Urothelium cell line (cell line): ENCODE measurements at regions not wholly inside any gene's neighbourhood (a gene's known extent, or its start where the extent isn't known, plus 50 kb on each side); places are given as distances from the start of the nearest gene placed in this dataset.
"Not testable (repeated sequence)": the region's sequence is repeated elsewhere in the genome, so short reads cannot be mapped to it uniquely, and the experiment has no call there.

Experiments used
- DNase-seq: peaks from one replicate; pipeline ENCODE4 v3.0.0; 2011; ENCODE audit warnings: low spot score, mixed read lengths
- FAIRE-seq: peaks from 2 replicates; lab custom pipeline; 2011; peaks lifted over from hg19 to GRCh38; lab: Jason Lieb, UNC

DNA sequence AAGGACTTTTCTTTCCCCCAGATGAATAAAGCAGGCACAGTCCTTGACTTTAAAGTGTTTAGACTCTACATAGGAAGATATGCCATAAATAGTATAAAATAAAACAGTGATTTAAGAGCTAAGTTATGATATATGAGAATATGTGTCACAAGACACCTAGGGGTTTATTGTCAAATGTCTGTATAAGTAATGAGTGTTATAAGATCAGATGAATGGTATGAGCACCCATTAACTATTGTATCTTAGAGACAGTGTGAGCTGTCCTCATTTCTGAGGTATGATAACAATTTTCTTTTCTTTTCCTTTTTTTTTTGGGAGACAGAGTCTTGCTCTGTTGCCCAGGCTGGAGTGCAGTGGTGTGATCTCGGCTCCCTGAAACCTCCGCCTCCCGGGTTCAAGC is 365.3 kb downstream of the RND3 start:
- no peak for DNase-seq
- no peak for FAIRE-seq

- no peak for FAIRE-seq
Observed at GRCh38 chr2:150120326-150120955, 367.0 kb downstream of the RND3 start.

DNA sequence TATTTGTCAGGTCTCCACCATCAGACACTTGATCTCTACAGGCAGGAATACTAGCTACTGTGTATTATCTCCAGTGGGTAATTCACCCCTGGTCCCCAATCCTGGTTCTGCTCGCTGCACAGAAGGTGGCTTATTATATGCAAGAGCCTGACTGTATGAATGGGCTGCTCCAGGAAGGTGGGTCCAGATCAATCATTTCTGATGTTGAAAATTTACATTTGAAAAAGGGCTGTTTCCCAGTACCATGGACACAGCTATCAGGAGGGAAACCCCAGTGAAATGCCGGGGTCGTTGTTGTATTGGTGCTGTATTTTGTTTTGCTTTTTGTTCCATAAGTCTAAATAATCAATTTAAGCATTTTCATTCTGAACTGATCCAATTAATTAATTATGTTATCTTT is 367.6 kb downstream of the RND3 start:
- no peak for FAIRE-seq
- DNase-seq, result no peak

More at GRCh38 chr2:150120326-150120955, 367.0 kb downstream of the RND3 start:
- no peak for DNase-seq

DNA sequence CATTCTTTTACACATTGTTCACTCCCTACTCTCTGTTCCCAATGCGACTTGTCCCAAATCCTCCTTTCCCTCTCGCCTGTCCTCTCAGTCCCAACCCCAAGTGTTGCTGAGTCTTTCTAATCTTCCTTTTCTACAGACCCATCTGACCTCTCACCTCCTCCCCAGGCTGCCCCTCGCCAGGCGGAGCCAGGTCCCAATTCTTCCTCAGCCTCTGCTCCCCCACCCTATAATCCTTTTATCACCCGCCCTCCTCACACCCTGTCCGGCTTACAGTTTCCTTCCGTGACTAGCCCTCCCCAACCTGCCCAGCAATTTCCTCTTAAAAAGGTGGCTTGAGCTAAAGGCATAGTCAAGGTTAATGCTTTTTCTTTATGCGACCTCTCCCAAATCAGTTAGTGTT is 373.4 kb downstream of the RND3 start:
- not testable (repeated sequence) for FAIRE-seq

GRCh38 chr2:150110548-150110947 is 376.9 kb downstream of the RND3 start:
- no peak for FAIRE-seq
- DNase-seq, result no peak

More for the DNA sequence above, 373.4 kb downstream of the RND3 start:
- DNase-seq, result not testable (repeated sequence)

DNA sequence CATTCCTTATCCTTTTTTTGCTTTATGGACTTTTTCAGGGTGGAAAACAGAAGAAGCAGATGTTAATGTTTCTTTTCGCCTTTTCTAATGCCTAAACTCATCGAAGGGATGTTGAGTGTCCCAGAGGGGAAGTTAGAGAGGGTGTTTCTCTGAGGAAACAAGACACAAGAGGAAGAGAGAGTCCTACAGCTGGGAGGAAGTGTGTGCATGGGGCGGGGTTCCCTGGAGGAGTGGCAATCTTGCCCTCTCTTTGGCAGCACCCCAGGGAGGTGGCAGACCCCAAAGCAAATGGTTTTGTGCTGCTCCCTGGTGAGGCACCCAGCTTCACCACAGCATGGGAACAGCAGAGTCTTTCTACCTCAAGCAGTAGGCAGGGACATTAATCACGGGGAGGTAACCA is 377.6 kb downstream of the RND3 start:
- no peak for FAIRE-seq
- DNase-seq, result no peak

DNA sequence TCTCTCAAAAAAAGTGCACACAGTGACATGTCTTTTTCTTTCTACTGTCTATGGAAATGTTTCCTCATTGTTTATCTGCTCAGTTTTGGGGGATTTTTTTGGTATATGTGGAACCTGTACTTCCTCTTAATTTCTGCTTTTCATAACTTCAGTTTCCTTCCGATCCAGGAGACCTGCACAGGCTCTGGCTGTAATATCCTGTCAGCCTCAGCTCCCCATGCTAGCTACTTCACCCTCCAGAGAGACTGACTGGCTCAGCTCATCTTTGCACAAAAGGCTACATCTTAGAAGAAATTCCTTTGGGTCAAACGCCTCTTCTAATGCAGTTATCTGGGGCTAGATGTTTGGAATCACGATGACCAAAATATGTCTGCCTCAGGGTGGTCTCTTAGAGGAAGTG is 378.4 kb downstream of the RND3 start:
- DNase-seq (no peak), FAIRE-seq (no peak)

DNA sequence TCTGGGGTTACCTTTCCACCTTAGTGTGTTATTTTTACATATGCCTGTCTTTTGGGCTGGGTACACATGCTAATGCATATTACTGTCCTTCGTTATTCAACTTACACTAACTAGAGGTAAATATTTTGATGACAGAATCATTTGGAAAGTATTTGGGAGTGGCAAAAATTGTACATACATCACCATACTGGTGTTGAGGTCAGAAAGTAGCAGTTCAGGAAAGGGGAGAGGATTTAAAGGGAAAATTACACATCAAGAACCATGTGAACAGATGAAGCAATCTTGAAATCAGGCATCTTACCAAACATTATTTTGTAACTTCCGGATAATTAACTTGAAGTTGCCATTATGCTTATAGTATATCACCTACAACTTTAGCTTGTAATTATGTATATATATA is 379.7 kb downstream of the RND3 start:
- DNase-seq (no peak), FAIRE-seq (no peak)

DNA sequence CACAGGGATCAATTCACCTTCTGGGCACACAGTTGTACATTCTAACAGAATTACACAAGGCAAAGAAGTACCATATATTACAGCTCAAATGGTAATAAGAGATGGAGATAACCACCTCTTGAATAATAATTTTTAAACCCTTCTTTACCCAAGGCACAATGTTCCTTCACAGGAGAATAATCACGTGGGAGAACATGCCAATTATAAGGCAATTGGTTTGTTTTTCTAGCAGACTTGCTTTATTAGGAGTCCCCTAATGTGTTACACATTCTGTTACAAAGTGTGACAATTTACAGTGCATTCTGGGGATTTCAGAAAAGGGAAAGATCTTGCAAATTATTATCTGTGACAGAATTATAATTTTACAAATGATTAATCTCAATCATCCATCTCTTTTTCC is 380.3 kb downstream of the RND3 start:
- FAIRE-seq (no peak), DNase-seq (no peak)

DNA sequence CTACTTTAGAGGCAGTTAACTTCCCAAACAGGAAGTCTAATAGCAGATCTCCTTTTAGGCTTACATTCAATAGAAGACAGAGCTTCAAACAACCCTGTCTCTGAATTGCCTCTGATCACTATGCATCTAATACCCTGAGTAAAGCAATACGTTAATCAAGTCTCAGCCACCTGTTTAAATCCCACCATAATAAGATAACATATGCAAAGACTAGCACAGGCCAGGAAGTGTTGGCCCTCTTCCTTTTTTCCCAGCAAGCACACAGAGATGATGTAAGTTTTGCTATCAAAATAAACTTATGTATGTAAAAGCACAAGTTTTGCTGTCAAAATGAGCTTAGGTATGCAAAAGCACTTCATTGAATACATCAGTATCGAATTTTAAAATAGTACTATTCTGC is 385.5 kb downstream of the RND3 start:
- FAIRE-seq, result no peak
- no peak for DNase-seq

GRCh38 chr2:150100834-150101233 is 386.6 kb downstream of the RND3 start:
- FAIRE-seq (no peak), DNase-seq (no peak)

- DNase-seq (no peak), FAIRE-seq (no peak)
Observed at GRCh38 chr2:150100336-150100735, 387.1 kb downstream of the RND3 start.

DNA sequence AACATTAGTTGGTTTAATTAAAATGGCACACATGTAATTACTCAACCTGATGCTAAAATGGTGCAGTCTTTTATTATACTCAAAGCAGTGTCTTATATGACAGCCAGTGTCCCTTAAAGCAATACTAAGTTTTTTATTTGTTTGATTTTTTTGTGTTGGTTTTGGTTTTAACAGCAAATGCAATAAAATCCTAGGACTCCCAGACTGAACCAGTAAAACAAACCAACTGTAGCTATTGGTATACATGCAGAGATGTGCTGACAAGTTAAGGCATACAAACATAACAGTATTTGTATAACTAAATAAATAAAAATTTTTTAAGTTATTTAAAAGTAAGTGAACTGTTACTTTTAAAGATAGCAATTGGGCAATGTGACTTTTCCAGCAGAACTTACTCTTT is 387.7 kb downstream of the RND3 start:
- no peak for FAIRE-seq
- DNase-seq, result no peak

DNA sequence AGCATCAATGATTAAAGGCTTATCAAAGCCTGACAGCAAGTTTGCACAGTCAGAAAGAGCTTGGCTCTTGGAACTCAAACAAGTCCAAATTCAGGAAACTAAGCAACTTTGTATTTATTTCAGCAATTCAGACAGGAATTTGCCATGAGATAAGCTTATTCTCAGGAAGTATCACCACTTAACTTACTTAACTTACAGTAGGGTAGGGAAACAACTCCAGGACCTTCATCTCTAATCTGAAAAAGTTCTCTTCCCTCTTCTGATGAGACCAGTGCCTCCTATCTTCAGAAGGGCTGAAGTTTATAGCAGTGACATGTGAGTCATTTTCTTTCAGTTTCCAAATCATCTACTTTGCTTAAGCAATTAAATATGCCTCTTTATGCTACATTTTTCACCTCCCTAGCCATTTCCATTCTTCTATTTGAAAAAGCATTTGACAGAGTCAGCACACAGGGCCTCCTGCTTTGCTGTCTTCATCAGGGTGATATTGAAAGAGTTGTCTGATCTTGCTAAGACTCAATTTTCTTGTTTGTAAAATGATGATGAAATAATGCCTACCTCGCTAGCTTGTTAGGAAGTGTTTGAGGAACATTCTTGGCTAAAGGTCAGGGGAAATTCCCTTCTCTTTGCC is 389.5 kb downstream of the RND3 start:
- DNase-seq (no peak), FAIRE-seq (no peak)

DNA sequence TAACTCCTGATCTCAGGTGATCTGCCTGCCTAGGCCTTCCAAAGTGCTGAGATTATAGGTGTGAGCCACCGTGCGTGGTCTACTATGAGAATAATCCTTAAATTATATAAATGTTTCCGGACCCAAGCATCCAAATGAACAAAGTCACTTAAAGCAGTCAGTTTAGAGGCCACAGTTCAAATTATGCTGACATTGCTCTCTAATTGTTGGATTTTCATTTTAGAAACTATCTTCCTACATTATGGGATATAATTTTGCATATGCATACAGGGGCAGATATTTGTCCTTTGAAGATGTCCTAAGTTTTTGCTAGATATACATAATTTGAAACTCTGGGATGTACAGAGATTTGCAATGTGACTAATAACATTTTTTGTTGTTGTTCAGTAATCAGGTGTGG is 390.1 kb downstream of the RND3 start:
- no peak for FAIRE-seq

DNA sequence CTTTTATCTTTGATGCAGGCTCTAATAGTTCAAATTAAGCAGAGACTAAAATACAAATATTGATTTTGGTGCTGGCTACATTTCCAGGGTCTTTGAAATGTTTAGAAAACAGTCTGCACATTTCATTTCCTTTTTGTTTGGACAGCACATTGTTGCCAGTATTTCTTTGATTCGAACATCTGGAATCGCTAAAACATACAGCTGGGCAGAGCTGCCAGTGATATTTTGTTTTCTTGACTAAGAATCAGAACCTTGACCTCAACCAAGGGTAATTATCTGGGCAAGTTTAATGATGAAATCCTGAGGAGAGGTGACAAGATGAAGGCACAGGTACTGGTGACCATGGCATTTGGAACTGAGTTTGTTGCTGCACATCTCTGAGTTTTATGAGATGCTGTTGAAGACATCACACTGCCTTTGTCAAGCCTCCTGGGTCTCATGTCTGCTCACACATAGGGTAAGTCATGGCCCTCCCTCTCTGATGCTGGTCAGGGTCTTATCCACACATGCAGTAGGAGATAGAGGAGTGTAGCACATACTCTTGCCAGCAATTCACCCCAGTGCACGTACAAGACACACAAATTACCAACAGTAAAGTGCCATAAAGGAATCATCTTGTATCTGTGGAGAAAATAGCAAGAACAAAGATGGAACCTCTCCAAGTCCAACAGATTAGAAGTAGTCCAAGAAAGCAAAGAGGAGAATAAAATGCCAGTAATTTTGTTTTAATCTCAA is 391.9 kb downstream of the RND3 start:
- FAIRE-seq (no peak), DNase-seq (no peak)

More for the DNA sequence above, 390.1 kb downstream of the RND3 start:
- DNase-seq, result no peak

DNA sequence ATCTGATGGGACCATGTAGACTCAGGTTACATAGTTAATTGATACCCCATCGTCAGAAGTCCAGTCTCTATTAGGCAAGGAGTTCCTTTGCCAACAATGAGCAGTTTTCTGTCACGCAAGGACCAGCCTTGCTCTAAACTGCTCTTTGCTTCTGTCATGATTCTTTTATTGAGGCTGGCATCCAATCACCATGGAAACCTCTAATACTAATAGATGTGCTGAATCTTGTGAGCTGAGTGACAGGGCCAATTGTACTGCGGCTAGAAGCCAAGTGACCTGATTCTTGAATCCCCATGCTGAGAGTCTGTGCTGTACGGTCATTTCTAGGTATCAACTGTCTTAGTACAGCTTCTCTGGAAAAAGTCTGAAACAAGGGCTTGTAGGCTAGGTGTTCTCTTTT is 395.6 kb downstream of the RND3 start:
- FAIRE-seq, result no peak
- no peak for DNase-seq

DNA sequence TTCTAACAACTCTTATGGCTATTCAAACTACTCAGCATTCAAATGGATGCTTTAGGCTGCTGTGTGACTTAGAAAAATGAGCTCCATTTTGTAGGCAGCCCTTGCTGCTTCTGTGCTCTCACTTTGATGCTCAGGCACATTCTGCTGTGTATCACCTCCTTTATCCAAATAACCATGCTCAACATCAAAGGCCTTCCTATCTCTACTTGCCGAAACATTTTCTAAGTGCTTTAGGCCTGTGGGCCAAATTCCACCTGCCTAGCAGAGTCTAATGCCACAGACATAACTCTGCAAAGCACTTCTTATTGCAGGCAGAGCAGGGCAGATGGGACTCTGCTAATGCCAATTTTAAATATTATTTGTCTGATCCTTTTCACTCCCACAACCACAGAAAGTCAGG is 397.4 kb downstream of the RND3 start:
- FAIRE-seq, result no peak

DNA sequence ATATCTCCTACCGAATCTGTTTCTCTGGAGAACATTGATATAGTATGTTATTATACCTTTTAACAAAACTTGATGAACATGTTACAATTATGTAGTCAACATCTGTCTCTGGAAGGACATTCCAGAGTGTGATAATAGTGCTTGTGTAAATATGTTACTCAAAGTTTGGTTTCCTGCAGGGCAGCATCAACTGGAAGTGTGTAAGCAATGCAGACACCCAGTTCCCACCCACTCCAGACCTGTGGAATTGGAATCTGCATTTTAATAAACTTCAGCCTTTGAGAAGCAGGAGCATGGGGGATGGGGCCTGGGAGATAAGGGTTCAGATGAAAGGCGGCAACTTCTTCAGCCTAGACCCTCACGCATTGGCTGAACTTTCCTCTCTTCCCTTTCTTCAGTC is 398.9 kb downstream of the RND3 start:
- FAIRE-seq, result no peak
- DNase-seq, result no peak

More for the DNA sequence above, 397.4 kb downstream of the RND3 start:
- DNase-seq, result no peak

DNA sequence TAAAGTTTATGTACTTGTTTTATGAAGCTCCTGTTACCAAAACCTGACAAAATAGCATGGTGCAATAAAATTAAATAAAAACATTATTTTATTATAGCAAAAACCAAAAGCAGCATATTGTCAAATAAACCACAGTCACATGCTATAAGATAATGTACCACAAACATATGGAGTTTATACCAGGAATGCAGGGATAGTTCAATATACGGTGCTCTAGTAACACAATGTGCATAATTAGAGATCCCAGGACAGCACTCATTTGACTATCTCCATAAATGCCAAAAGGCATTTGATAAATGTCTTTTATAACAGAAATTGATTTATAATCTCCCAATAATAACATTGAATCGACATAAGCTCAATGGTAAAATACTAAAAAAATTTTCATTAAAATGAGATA is 402.0 kb downstream of the RND3 start:
- DNase-seq, result no peak
- no peak for FAIRE-seq

DNA sequence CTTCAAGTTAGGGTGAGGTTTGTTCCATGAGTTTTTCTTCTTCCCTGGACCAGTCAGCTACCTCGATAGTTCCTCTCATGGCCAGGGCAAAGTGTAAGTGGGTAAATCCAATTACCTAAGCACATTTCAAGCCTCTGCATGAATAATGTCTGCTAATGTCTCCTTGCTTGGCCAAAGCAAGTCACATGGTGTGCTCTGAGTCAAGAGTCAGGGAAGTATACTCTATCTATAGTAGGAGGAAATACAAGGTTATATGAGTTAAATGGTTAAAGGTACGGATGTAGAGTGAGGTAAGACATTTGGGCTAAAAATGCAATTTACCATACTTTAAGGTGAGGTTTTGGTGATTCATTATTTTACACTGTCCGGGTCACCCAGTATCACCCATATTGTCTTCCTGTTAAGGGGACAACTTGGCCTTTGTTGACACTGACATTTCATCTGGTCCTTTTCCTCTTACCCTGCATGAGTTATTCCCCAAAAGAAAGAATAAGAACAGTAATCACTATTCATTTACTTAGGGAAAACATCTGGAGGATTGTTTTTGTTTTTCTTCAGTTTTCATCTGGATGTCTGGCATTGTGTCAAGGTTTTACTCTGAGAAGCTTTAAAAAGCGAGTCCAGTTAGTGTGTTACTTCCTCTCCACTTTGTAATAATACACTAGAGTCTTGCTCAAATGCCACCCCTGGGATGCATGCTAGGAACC is 405.5 kb downstream of the RND3 start:
- no peak for DNase-seq
- no peak for FAIRE-seq

GRCh38 chr2:150076281-150076680 is 411.2 kb downstream of the RND3 start:
- DNase-seq (no peak), FAIRE-seq (no peak)
